Transverse colon (tissue), 3 donors: ENCODE measurements at regions not wholly inside any gene's neighbourhood (a gene's known extent, or its start where the extent isn't known, plus 50 kb on each side); places are given as distances from the start of the nearest gene placed in this dataset.
"Not testable (repeated sequence)": the region's sequence is repeated elsewhere in the genome, so short reads cannot be mapped to it uniquely, and the experiment has no call there.

Experiments used
- CTCF ChIP-seq, 5 experiments: fragments of 200-600 bp in 3 of 5; fragments of 450-650 bp in 2 of 5; sonication (generic) in 3 of 5; IDR thresholded peaks; 1 replicate in 2 of 5; 2 replicates in 3 of 5; pipeline ENCODE4 v1.5.1; 2016 to 2017; ENCODE audit warnings: antibody characterized with exemption in 5 of 5, inconsistent platforms in 3 of 5, mild to moderate bottlenecking in 2 of 5, moderate library complexity in 1 of 5
- POLR2A ChIP-seq: fragments of 450-650 bp; IDR thresholded peaks from one replicate; pipeline ENCODE4 v1.6.1; 2016; ENCODE audit warnings: antibody characterized with exemption, mild to moderate bottlenecking, moderate library complexity

DNA sequence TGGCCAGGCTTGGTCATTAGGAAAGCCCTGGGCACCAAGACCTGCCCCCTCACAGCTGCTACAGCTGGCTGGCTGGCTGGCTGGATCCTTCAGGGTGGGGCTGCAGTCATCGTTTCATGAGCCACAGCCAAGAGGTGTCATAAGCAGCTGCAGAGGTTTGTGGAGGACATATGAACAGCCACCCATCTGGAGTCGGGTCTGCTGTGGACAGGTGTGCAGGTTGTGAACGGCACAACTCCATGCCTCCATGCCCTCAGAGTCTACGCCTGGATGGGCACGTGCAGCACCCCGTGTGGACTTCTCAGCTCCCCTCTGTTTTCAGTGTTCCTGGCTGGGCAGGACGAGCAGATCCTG is 4083.6 kb upstream of the TPTE start:
- TF ChIP-seq CTCF (IDR thresholded peaks at IDR 0.05); POLR2A: not testable (repeated sequence)
